ENCODE measurements at regions not wholly inside any gene's neighbourhood (a gene's known extent, or its start where the extent isn't known, plus 50 kb on each side); places are given as distances from the start of the nearest gene placed in this dataset.

DNA sequence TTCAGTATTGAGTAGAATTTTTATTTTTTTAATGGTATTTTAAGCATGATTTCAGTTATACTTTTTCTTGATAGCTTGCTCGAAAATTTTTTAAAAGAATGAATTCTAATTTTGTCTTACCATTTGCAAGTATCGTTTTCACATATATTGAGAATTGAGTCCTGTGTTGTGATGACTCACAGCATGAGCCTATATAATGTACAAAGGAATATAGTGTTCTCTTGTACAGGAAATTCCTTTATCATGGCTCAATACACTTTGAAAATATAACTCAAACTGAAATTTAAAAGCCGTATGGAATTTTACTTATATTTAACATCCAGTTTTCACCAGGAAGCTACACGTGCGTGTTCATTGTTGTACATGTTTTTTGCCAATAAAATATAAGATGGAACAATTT, 161.1 kb upstream of the TMTC4 start:
- TF ChIP-seq EGR1 (IDR thresholded peaks at IDR 0.05; ENCODE audit: low read depth in 2 of 2) (no peak), JUND (IDR thresholded peaks at IDR 0.05) (no peak)
- TF ChIP-seq, protein P1, sequence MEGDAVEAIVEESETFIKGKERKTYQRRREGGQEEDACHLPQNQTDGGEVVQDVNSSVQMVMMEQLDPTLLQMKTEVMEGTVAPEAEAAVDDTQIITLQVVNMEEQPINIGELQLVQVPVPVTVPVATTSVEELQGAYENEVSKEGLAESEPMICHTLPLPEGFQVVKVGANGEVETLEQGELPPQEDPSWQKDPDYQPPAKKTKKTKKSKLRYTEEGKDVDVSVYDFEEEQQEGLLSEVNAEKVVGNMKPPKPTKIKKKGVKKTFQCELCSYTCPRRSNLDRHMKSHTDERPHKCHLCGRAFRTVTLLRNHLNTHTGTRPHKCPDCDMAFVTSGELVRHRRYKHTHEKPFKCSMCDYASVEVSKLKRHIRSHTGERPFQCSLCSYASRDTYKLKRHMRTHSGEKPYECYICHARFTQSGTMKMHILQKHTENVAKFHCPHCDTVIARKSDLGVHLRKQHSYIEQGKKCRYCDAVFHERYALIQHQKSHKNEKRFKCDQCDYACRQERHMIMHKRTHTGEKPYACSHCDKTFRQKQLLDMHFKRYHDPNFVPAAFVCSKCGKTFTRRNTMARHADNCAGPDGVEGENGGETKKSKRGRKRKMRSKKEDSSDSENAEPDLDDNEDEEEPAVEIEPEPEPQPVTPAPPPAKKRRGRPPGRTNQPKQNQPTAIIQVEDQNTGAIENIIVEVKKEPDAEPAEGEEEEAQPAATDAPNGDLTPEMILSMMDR (IDR thresholded peaks at IDR 0.05; ENCODE audit: low read depth, low read length, missing input control), result no peak

Measured in liver (tissue), 3 donors.